Caco-2 (cell line): ENCODE measurements at regions not wholly inside any gene's neighbourhood (a gene's known extent, or its start where the extent isn't known, plus 50 kb on each side); places are given as distances from the start of the nearest gene placed in this dataset.

ENCODE experiments used
- BruUV-seq: library from RNA; stranded (reverse); fragments of 400-500 nt; replicated peaks from 2 replicates; lab custom pipeline; 2021; lab: Mats Ljungman, UMichigan
- CTCF ChIA-PET: fragments of 300-600 bp; sonication (Branson Sonifier 250); formaldehyde crosslinking; loops from one replicate; lab custom pipeline; 2022; ENCODE audit warnings: antibody characterized with exemption; lab: Charles Lee
- POLR2A ChIA-PET: fragments of 300-600 bp; sonication (Branson Sonifier 250); formaldehyde crosslinking; loops from one replicate; lab custom pipeline; 2022; ENCODE audit warnings: antibody characterized with exemption; lab: Charles Lee
- DNase-seq, 2 experiments: peaks; one replicate each; pipeline versions ENCODE4 v3.0.0 to v3.0.0-alpha.2; 2020 to 2022
- H3K27me3 ChIP-seq: replicated peaks from 2 replicates; pipeline ENCODE4 v1.6.0; 2011; ENCODE audit warnings: low read length; ENCODE audit not compliant: control insufficient read depth, insufficient read depth
- H3K36me3 ChIP-seq: 2 replicates; pipeline ENCODE4 v1.5.1; 2011; ENCODE audit warnings: low read length; ENCODE audit not compliant: control insufficient read depth, insufficient read depth
- H3K4me1 ChIP-seq: fragments of 250-450 bp; sonication (Bioruptor Pico); 2 replicates; pipeline ENCODE4 v1.5.1; 2020; ENCODE audit warnings: mild to moderate bottlenecking
- H3K4me3 ChIP-seq: 2 replicates; pipeline ENCODE4 v1.5.1; 2011; ENCODE audit warnings: low read depth, mild to moderate bottlenecking, control low read depth, low read length
- H3K9me3 ChIP-seq: fragments of 250-450 bp; sonication (Bioruptor Pico); 2 replicates; pipeline ENCODE4 v1.5.1; 2020; ENCODE audit warnings: mild to moderate bottlenecking, moderate library complexity
- H3K27ac Mint-ChIP-seq: one replicate; pipeline ENCODE4 v1.8.0; 2022; ENCODE audit warnings: mixed read lengths; ENCODE audit not compliant: unreplicated experiment
- H3K27me3 Mint-ChIP-seq: one replicate; pipeline ENCODE4 v1.8.0; 2022; ENCODE audit warnings: mixed read lengths; ENCODE audit not compliant: insufficient read depth, unreplicated experiment
- H3K36me3 Mint-ChIP-seq: one replicate; pipeline ENCODE4 v1.8.0; 2022; ENCODE audit warnings: mild to moderate bottlenecking, mixed read lengths; ENCODE audit not compliant: insufficient read depth, unreplicated experiment
- H3K4me1 Mint-ChIP-seq: one replicate; pipeline ENCODE4 v1.8.0; 2022; ENCODE audit warnings: low read depth, mixed read lengths; ENCODE audit not compliant: unreplicated experiment
- H3K4me3 Mint-ChIP-seq: one replicate; pipeline ENCODE4 v1.8.0; 2022; ENCODE audit warnings: mild to moderate bottlenecking, moderate library complexity, mixed read lengths; ENCODE audit not compliant: unreplicated experiment
- H3K9me3 Mint-ChIP-seq: one replicate; pipeline ENCODE4 v1.8.0; 2022; ENCODE audit warnings: mixed read lengths; ENCODE audit not compliant: unreplicated experiment
- CTCF ChIP-seq, 2 experiments: fragments of 200-600 bp in 1 of 2; IDR thresholded peaks; 1 replicate in 1 of 2; 2 replicates in 1 of 2; pipeline versions ENCODE4 v1.5.1 to v1.8.0; 2011 to 2022; ENCODE audit warnings: antibody characterized with exemption in 1 of 2, control low read depth in 1 of 2, inconsistent platforms in 1 of 2, low read depth in 1 of 2, low read length in 1 of 2, mild to moderate bottlenecking in 1 of 2, moderate library complexity in 1 of 2; ENCODE audit not compliant: insufficient read depth in 1 of 2, severe bottlenecking in 1 of 2, unreplicated experiment in 1 of 2
- intact Hi-C: fragments of 100-400 bp; cut with micrococcal nuclease; formaldehyde crosslinking; loops from one replicate; pipeline ENCODE4 v1.10.0; 2022; ENCODE audit not compliant: unreplicated experiment

GRCh38 chr22:48522271-48522670 is 1305.4 kb downstream of the BRD1 start:
- Mint-ChIP-seq H3K9me3 (no peaks in the 10 kb centered on the region), H3K4me1 (no peaks in the 10 kb centered on the region), H3K36me3 (peaks cover 6% of the 10 kb centered on the region), H3K27ac (no peak overlapping the region), H3K27me3 (peaks cover 16% of the 10 kb centered on the region), H3K4me3 (no peak overlapping the region)
- H3K9me3 ChIP-seq, result no peaks in the 10 kb centered on the region
- no TSS peak for BruUV-seq
- TF ChIP-seq CTCF (IDR thresholded peaks at IDR 0.05; ENCODE audit: insufficient read depth in 1 of 2, low read depth in 1 of 2, low read length in 1 of 2, severe bottlenecking in 1 of 2, unreplicated experiment in 1 of 2), result no peak
- H3K27me3 ChIP-seq, result no peaks in the 10 kb centered on the region
- POLR2A ChIA-PET, result no interaction called here
- no peaks in the 10 kb centered on the region for H3K4me1 ChIP-seq
- no peak for DNase-seq
- H3K36me3 ChIP-seq, result no peaks in the 10 kb centered on the region
- CTCF ChIA-PET, result no interaction called here
- intact Hi-C loops, result no loop called here
- H3K4me3 ChIP-seq, result no peak overlapping the region

- Mint-ChIP-seq H3K36me3 (peaks cover 6% of the 10 kb centered on the region), H3K27ac (no peak overlapping the region), H3K9me3 (no peaks in the 10 kb centered on the region), H3K4me3 (no peak overlapping the region), H3K4me1 (no peaks in the 10 kb centered on the region), H3K27me3 (peaks cover 7% of the 10 kb centered on the region)
- no peaks in the 10 kb centered on the region for H3K27me3 ChIP-seq
- no peak for TF ChIP-seq CTCF (IDR thresholded peaks at IDR 0.05; ENCODE audit: insufficient read depth in 1 of 2, low read depth in 1 of 2, low read length in 1 of 2, severe bottlenecking in 1 of 2, unreplicated experiment in 1 of 2)
- no peaks in the 10 kb centered on the region for H3K36me3 ChIP-seq
- no TSS peak for BruUV-seq
- no peak for DNase-seq
- intact Hi-C loops, result no loop called here
- ChIA-PET POLR2A (no interaction called here), CTCF (no interaction called here)
- no peak overlapping the region for H3K4me3 ChIP-seq
- H3K9me3 ChIP-seq, result no peaks in the 10 kb centered on the region
- H3K4me1 ChIP-seq, result no peaks in the 10 kb centered on the region
These were observed 1306.6 kb downstream of the BRD1 start for GRCh38 chr22:48520884-48521588.

- H3K4me1 Mint-ChIP-seq, result no peaks in the 10 kb centered on the region
- Histone ChIP-seq H3K9me3 (no peaks in the 10 kb centered on the region), H3K36me3 (no peaks in the 10 kb centered on the region), H3K27me3 (no peaks in the 10 kb centered on the region), H3K4me3 (no peak overlapping the region), H3K4me1 (no peaks in the 10 kb centered on the region)
- H3K9me3 Mint-ChIP-seq, result no peaks in the 10 kb centered on the region
- H3K27ac Mint-ChIP-seq, result no peak overlapping the region
- ChIA-PET CTCF (no interaction called here), POLR2A (no interaction called here)
- TF ChIP-seq CTCF (IDR thresholded peaks at IDR 0.05; ENCODE audit: insufficient read depth in 1 of 2, low read depth in 1 of 2, low read length in 1 of 2, severe bottlenecking in 1 of 2, unreplicated experiment in 1 of 2), result no peak
- intact Hi-C loops, result no loop called here
- no TSS peak for BruUV-seq
- H3K36me3 Mint-ChIP-seq, result peaks cover 6% of the 10 kb centered on the region
- no peak overlapping the region for H3K4me3 Mint-ChIP-seq
- no peak for DNase-seq
- peaks cover 8% of the 10 kb centered on the region for H3K27me3 Mint-ChIP-seq
These were observed 1307.5 kb downstream of the BRD1 start for GRCh38 chr22:48520207-48520606.
